OCI-LY1 (cell line): ENCODE measurements at regions not wholly inside any gene's neighbourhood (a gene's known extent, or its start where the extent isn't known, plus 50 kb on each side); places are given as distances from the start of the nearest gene placed in this dataset.

ENCODE experiments used
- H2AFZ ChIP-seq: fragments of 200-600 bp; sonication (generic), shearing (Covaris generic); 2 replicates; pipeline ENCODE4 v1.6.0; 2014; ENCODE audit warnings: antibody characterized with exemption, mild to moderate bottlenecking, low read length
- H3F3A ChIP-seq: fragments of 200-600 bp; sonication (generic), shearing (Covaris generic); 2 replicates; pipeline ENCODE4 v1.6.0; 2014; ENCODE audit warnings: mild to moderate bottlenecking, antibody characterized with exemption, low read length, moderate library complexity; ENCODE audit not compliant: insufficient read depth
- H3K27ac ChIP-seq: fragments of 200-600 bp; sonication (generic); 2 replicates; pipeline ENCODE4 v1.5.1; 2014; ENCODE audit warnings: low read length, mixed run types, mild to moderate bottlenecking, low read depth; ENCODE audit not compliant: poor library complexity, severe bottlenecking
- H3K27me3 ChIP-seq: fragments of 200-600 bp; sonication (generic); 2 replicates; pipeline ENCODE4 v1.6.0; 2014; ENCODE audit warnings: antibody characterized with exemption, mild to moderate bottlenecking, low read length, moderate library complexity; ENCODE audit not compliant: insufficient read depth
- H3K36me3 ChIP-seq: fragments of 200-600 bp; sonication (generic); 2 replicates; pipeline ENCODE4 v1.6.1; 2014; ENCODE audit warnings: mild to moderate bottlenecking, antibody characterized with exemption, low read length, moderate library complexity, mixed read lengths; ENCODE audit not compliant: insufficient read depth
- H3K4me1 ChIP-seq: fragments of 200-600 bp; sonication (generic); 2 replicates; pipeline ENCODE4 v1.5.1; 2014; ENCODE audit warnings: mild to moderate bottlenecking, low read length, moderate library complexity; ENCODE audit not compliant: insufficient read depth, severe bottlenecking
- H3K4me2 ChIP-seq: fragments of 200-600 bp; sonication (generic), shearing (Covaris generic); 2 replicates; pipeline ENCODE4 v1.6.1; 2014; ENCODE audit warnings: low read length
- H3K4me3 ChIP-seq: fragments of 200-600 bp; sonication (generic); 2 replicates; pipeline ENCODE4 v1.5.1; 2014; ENCODE audit warnings: low read length, low read depth, mild to moderate bottlenecking, mixed read lengths; ENCODE audit not compliant: poor library complexity, severe bottlenecking
- H3K79me2 ChIP-seq: fragments of 200-600 bp; shearing (Covaris generic); 2 replicates; pipeline ENCODE4 v1.6.1; 2016; ENCODE audit warnings: mixed run types, low read length, mixed read lengths; ENCODE audit not compliant: insufficient read depth
- H3K9ac ChIP-seq: fragments of 200-600 bp; sonication (generic), shearing (Covaris generic); 2 replicates; pipeline ENCODE4 v1.6.1; 2014; ENCODE audit warnings: mild to moderate bottlenecking, low read length, mixed read lengths
- H3K9me2 ChIP-seq: fragments of 200-600 bp; sonication (generic), shearing (Covaris generic); 2 replicates; pipeline ENCODE4 v1.6.1; 2014; ENCODE audit warnings: low read depth, mild to moderate bottlenecking, low read length, mixed read lengths
- H3K9me3 ChIP-seq: fragments of 200-600 bp; shearing (Covaris generic); 2 replicates; pipeline ENCODE4 v1.6.1; 2014; ENCODE audit warnings: low read length, mixed read lengths
- H4K20me1 ChIP-seq: fragments of 200-600 bp; sonication (generic), shearing (Covaris generic); 2 replicates; pipeline ENCODE4 v1.6.0; 2016; ENCODE audit warnings: mild to moderate bottlenecking, low read length; ENCODE audit not compliant: insufficient read depth
- CTCF ChIP-seq: fragments of 200-600 bp; sonication (generic), shearing (Covaris generic); IDR thresholded peaks from 2 replicates; pipeline ENCODE4 v1.5.1; 2017; ENCODE audit warnings: mild to moderate bottlenecking, antibody characterized with exemption, low read length, moderate library complexity, mixed read lengths
- EZH2 ChIP-seq: fragments of 200-600 bp; sonication (generic), shearing (Covaris generic); IDR thresholded peaks from 2 replicates; pipeline ENCODE4 v1.8.0; 2017; ENCODE audit warnings: borderline replicate concordance, mixed run types, mild to moderate bottlenecking, antibody characterized with exemption, low read length, moderate library complexity, mixed read lengths

GRCh38 chr19:29290853-29291252, 77.9 kb upstream of the UQCRFS1 start:
- H3K27ac ChIP-seq = no peak overlapping the region

GRCh38 chr19:29292153-29292552, 79.2 kb upstream of the UQCRFS1 start:
- Histone ChIP-seq H3K79me2 (no peaks in the 10 kb centered on the region), H3F3A (no peaks in the 10 kb centered on the region), H3K36me3 (no peaks in the 10 kb centered on the region), H3K4me1 (no peaks in the 10 kb centered on the region), H3K4me3 (no peak overlapping the region), H3K27ac (no peak overlapping the region), H2AFZ (no peak overlapping the region), H3K9ac (no peak overlapping the region), H3K9me2 (no peaks in the 10 kb centered on the region), H3K27me3 (no peaks in the 10 kb centered on the region), H4K20me1 (no peaks in the 10 kb centered on the region), H3K4me2 (no peak overlapping the region), H3K9me3 (no peaks in the 10 kb centered on the region)
- TF ChIP-seq CTCF (no peak), EZH2 (no peak)

More at GRCh38 chr19:29290853-29291252, 77.9 kb upstream of the UQCRFS1 start:
- Histone ChIP-seq H3K4me3 (no peak overlapping the region), H3K9me3 (no peaks in the 10 kb centered on the region), H3K4me2 (no peak overlapping the region), H3K9me2 (no peaks in the 10 kb centered on the region), H3F3A (no peaks in the 10 kb centered on the region), H4K20me1 (no peaks in the 10 kb centered on the region), H3K9ac (no peak overlapping the region), H3K79me2 (no peaks in the 10 kb centered on the region), H3K4me1 (no peaks in the 10 kb centered on the region), H3K36me3 (no peaks in the 10 kb centered on the region), H3K27me3 (no peaks in the 10 kb centered on the region), H2AFZ (no peak overlapping the region)
- TF ChIP-seq CTCF = no peak
- no peak for TF ChIP-seq EZH2

GRCh38 chr19:29292562-29292961, 79.6 kb upstream of the UQCRFS1 start:
- Histone ChIP-seq H2AFZ (no peak overlapping the region), H3K27me3 (no peaks in the 10 kb centered on the region), H3K79me2 (no peaks in the 10 kb centered on the region), H3K4me3 (no peak overlapping the region), H3K9me3 (no peaks in the 10 kb centered on the region), H3K36me3 (no peaks in the 10 kb centered on the region), H4K20me1 (no peaks in the 10 kb centered on the region), H3K9me2 (no peaks in the 10 kb centered on the region), H3F3A (no peaks in the 10 kb centered on the region), H3K4me2 (no peak overlapping the region), H3K4me1 (no peaks in the 10 kb centered on the region), H3K27ac (no peak overlapping the region), H3K9ac (no peak overlapping the region)
- TF ChIP-seq CTCF (no peak), EZH2 (no peak)
